Gastrocnemius medialis (tissue), 4 donors: ENCODE measurements at regions not wholly inside any gene's neighbourhood (a gene's known extent, or its start where the extent isn't known, plus 50 kb on each side); places are given as distances from the start of the nearest gene placed in this dataset.

ENCODE experiments used
- ATAC-seq, 2 donors: fragments of 150-250 bp; one replicate each; pipeline ENCODE4 v1.9.1; 2016
- DNase-seq, 2 donors: peaks; one replicate each; pipeline ENCODE4 v3.0.0-alpha.2; 2019
- H3K27ac ChIP-seq, 4 donors: fragments of 200-600 bp; sonication (generic); 1 replicate in 1 of 4; 2 replicates in 3 of 4; pipeline ENCODE4 v1.5.1; 2016 to 2018; ENCODE audit warnings: mild to moderate bottlenecking in 2 of 4, moderate library complexity in 1 of 4
- H3K27me3 ChIP-seq, 3 donors: fragments of 200-600 bp; sonication (generic) in 2 of 3; 1 replicate in 1 of 3; 2 replicates in 2 of 3; pipeline versions ENCODE4 v1.5.1 to v1.6.0; 2016 to 2019; ENCODE audit warnings: mild to moderate bottlenecking in 1 of 3, moderate library complexity in 1 of 3
- H3K36me3 ChIP-seq, 2 donors: fragments of 200-600 bp; sonication (generic) in 1 of 2; one replicate each; pipeline ENCODE4 v1.5.1; 2017 to 2018
- H3K4me1 ChIP-seq, 2 donors: fragments of 200-600 bp; sonication (generic) in 1 of 2; one replicate each; pipeline ENCODE4 v1.5.1; 2016 to 2017; ENCODE audit warnings: mild to moderate bottlenecking in 2 of 2
- H3K4me3 ChIP-seq, 4 donors: fragments of 200-600 bp; sonication (generic) in 3 of 4; 1 replicate in 1 of 4; 2 replicates in 3 of 4; pipeline ENCODE4 v1.5.1; 2016 to 2019; ENCODE audit warnings: mild to moderate bottlenecking in 2 of 4
- H3K9me3 ChIP-seq, 3 donors: fragments of 200-600 bp; sonication (generic) in 2 of 3; 1 replicate in 1 of 3; 2 replicates in 2 of 3; pipeline ENCODE4 v1.5.1; 2016 to 2019
- POLR2A ChIP-seq, 2 donors: fragments of 450-650 bp; IDR thresholded peaks; one replicate each; pipeline ENCODE4 v1.6.1; 2017; ENCODE audit warnings: antibody characterized with exemption in 2 of 2, mild to moderate bottlenecking in 2 of 2, moderate library complexity in 2 of 2
- in situ Hi-C, 4 donors: fragments of 200-750 bp; cut with MboI; loops; one replicate each; pipeline versions ENCODE4 v1.15.0 to v1.8.0; 2017; ENCODE audit warnings: low sequenced_read_pairs in 4 of 4
- intact Hi-C: fragments of 100-400 bp; cut with DNase I; formaldehyde crosslinking; loops from one replicate; pipeline ENCODE4 v1.15.1; 2023; ENCODE audit warnings: low total_unique reads
- microRNA-seq, 2 donors: library from miRNA; unstranded; fragments of <30 nt; microRNA quantifications; one replicate each; pipeline ENCODE4, GENCODE V29; 2016; ENCODE audit warnings: borderline replicate concordance in 2 of 2
- TF ChIP-seq, protein P1 (sequence below), 5 experiments: fragments of 450-650 bp in 3 of 5; fragments of 200-600 bp in 2 of 5; sonication (generic) in 2 of 5; IDR thresholded peaks in 4 of 5; conservative IDR thresholded peaks in 1 of 5; 1 replicate in 4 of 5; 2 replicates in 1 of 5; pipeline ENCODE4 v1.5.1; 2016 to 2019; ENCODE audit warnings: antibody characterized with exemption in 5 of 5, mild to moderate bottlenecking in 3 of 5, moderate library complexity in 3 of 5

DNA sequence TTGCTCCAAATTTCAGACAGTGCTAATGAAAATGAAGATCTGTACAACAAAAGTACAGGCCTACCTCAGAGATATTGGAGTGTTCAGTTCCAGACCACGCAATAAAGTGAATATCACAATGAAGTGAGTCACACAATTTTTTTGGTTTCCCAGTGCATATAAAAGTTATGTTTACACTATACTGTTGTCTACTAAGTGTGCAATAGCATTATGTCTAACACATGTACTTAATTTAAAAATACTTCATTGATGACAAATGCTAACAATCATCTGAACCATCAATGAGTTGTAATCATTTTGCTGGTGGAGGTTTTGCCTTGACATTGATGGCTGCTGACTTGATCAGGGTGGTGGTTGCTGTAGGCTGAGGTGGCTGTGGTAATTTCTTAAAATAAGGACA, 60.6 kb upstream of the E2F8 start:
- TF ChIP-seq POLR2A (IDR thresholded peaks at IDR 0.05), result no peak
- TF ChIP-seq, protein P1, sequence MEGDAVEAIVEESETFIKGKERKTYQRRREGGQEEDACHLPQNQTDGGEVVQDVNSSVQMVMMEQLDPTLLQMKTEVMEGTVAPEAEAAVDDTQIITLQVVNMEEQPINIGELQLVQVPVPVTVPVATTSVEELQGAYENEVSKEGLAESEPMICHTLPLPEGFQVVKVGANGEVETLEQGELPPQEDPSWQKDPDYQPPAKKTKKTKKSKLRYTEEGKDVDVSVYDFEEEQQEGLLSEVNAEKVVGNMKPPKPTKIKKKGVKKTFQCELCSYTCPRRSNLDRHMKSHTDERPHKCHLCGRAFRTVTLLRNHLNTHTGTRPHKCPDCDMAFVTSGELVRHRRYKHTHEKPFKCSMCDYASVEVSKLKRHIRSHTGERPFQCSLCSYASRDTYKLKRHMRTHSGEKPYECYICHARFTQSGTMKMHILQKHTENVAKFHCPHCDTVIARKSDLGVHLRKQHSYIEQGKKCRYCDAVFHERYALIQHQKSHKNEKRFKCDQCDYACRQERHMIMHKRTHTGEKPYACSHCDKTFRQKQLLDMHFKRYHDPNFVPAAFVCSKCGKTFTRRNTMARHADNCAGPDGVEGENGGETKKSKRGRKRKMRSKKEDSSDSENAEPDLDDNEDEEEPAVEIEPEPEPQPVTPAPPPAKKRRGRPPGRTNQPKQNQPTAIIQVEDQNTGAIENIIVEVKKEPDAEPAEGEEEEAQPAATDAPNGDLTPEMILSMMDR (IDR thresholded peaks at IDR 0.05 in 4 of 5, conservative IDR thresholded peaks at IDR 0.05 in 1 of 5), result no peak
- ATAC-seq (no peak), DNase-seq (no peak)
- Histone ChIP-seq H3K27me3 (no peaks in the 10 kb centered on the region), H3K36me3 (no peaks in the 10 kb centered on the region), H3K27ac (no peak overlapping the region), H3K4me1 (no peaks in the 10 kb centered on the region), H3K4me3 (no peak overlapping the region), H3K9me3 (no peaks in the 10 kb centered on the region)
- intact Hi-C loops (no loop called here), in situ Hi-C loops (loop anchor here in 2 of 4 donors (25.0 kb wide), 2 partner anchors 436 to 611 kb away; no protein-coding TSS in a partner anchor)

DNA sequence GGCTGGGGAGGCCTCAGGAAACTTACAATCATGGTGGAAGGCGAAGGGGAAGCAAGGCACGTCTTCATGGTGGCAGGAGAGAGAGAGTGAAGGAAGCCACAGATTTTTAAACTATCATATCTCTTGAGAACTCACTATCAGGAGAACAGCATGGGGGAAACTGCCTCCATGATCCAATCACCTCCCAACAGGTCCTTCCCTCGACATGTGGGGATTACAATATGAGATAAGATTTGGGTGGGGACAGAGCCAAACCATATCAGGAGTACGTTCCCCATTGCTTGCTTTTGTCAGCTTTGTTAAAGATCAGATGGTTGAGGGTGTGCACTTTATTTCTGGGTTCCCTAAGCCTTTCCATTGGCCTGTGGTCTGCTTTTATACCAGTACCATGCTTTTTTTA, 53.7 kb upstream of the E2F8 start:
- intact Hi-C loops, result no loop called here

DNA sequence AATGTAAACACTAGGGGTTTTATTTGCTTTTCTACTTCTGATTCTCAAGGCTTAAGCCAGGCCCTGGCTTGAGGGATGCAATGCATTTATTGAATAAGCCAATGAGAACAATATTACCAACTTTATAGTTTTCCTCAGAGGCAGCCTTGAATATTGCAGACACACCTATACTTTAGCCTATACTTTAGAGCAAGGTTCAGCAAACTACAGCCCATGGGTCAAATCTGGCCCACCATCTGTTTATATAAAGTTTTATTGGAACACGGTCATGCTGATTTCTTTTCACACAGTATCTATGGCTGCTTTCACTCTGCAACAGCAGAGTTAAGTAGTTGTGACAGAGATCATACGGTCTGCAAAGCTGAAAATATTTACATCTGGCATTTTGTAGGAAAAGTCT, 50.3 kb upstream of the E2F8 start:
- Histone ChIP-seq H3K27ac (no peak overlapping the region), H3K27me3 (no peaks in the 10 kb centered on the region), H3K9me3 (no peaks in the 10 kb centered on the region), H3K4me3 (no peak overlapping the region), H3K4me1 (no peaks in the 10 kb centered on the region), H3K36me3 (no peaks in the 10 kb centered on the region)
- ATAC-seq, result no peak
- in situ Hi-C loops, result no loop called here
- TF ChIP-seq POLR2A (IDR thresholded peaks at IDR 0.05), result no peak
- TF ChIP-seq, protein P1 (IDR thresholded peaks at IDR 0.05 in 4 of 5, conservative IDR thresholded peaks at IDR 0.05 in 1 of 5), result no peak
- no peak for DNase-seq
- intact Hi-C loops, result no loop called here

More for the DNA sequence above, 53.7 kb upstream of the E2F8 start:
- no peak overlapping the region for H3K27ac ChIP-seq
- DNase-seq, result no peak
- no peaks in the 10 kb centered on the region for H3K9me3 ChIP-seq
- in situ Hi-C loops, result no loop called here
- TF ChIP-seq POLR2A (IDR thresholded peaks at IDR 0.05), result no peak
- TF ChIP-seq, protein P1 (IDR thresholded peaks at IDR 0.05 in 4 of 5, conservative IDR thresholded peaks at IDR 0.05 in 1 of 5), result no peak
- H3K27me3 ChIP-seq, result no peaks in the 10 kb centered on the region
- no peaks in the 10 kb centered on the region for H3K36me3 ChIP-seq
- no peak overlapping the region for H3K4me3 ChIP-seq
- no peaks in the 10 kb centered on the region for H3K4me1 ChIP-seq
- ATAC-seq, result no peak

Small RNA genes lying in the stretch of these regions (microRNA-seq; reads per million reads assigned to microRNA genes)
- gene MIR4486, result 0 reads per million in 2 donors
